Prostate gland (tissue), 2 donors: ENCODE measurements at regions not wholly inside any gene's neighbourhood (a gene's known extent, or its start where the extent isn't known, plus 50 kb on each side); places are given as distances from the start of the nearest gene placed in this dataset.
"Not testable (repeated sequence)": the region's sequence is repeated elsewhere in the genome, so short reads cannot be mapped to it uniquely, and the experiment has no call there.

Experiments used
- POLR2A ChIP-seq: fragments of 450-650 bp; IDR thresholded peaks from one replicate; pipeline ENCODE4 v1.6.1; 2016; ENCODE audit warnings: antibody characterized with exemption, mild to moderate bottlenecking
- POLR2AphosphoS5 ChIP-seq: sonication (generic); formaldehyde crosslinking; IDR thresholded peaks from one replicate; pipeline ENCODE4 v1.6.1; 2017; ENCODE audit warnings: antibody characterized with exemption
- TF ChIP-seq, protein P1 (sequence below), 4 experiments: fragments of 200-600 bp in 2 of 4; fragments of 450-650 bp in 2 of 4; sonication (generic) in 2 of 4; IDR thresholded peaks; 1 replicate in 3 of 4; 2 replicates in 1 of 4; pipeline ENCODE4 v1.5.1; 2016 to 2019; ENCODE audit warnings: antibody characterized with exemption in 4 of 4, mild to moderate bottlenecking in 2 of 4, moderate library complexity in 2 of 4

DNA sequence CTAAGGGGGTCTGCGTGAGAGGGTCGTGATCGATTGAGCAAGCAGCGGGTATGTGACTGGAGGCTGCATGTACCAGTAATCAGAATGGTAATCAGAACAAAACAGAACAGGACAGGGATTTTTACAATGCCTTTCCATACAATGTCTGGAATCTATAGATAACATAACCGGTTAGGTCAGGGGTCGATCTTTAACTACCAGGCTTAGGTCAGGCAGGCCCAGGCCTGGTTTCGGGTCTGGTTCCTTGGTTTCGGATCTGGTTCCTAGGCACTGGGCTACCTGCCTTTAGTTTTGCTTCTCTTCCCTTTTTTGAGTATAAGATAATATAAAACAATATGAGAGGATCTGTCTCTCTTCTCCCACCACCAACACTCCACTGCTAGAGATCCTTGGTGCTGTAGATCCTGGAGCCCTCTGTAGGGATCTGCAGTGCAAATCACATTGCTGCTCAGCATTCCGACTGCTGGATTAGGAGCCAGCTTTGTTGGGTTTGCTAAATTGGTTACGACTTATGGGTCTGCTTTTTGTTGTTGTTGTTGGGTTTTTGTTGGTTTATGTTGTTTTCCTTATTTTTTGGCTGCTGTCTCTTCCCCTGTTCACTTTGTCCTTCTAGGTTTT, 88.0 kb downstream of the SPRY4 start:
- TF ChIP-seq, protein P1, sequence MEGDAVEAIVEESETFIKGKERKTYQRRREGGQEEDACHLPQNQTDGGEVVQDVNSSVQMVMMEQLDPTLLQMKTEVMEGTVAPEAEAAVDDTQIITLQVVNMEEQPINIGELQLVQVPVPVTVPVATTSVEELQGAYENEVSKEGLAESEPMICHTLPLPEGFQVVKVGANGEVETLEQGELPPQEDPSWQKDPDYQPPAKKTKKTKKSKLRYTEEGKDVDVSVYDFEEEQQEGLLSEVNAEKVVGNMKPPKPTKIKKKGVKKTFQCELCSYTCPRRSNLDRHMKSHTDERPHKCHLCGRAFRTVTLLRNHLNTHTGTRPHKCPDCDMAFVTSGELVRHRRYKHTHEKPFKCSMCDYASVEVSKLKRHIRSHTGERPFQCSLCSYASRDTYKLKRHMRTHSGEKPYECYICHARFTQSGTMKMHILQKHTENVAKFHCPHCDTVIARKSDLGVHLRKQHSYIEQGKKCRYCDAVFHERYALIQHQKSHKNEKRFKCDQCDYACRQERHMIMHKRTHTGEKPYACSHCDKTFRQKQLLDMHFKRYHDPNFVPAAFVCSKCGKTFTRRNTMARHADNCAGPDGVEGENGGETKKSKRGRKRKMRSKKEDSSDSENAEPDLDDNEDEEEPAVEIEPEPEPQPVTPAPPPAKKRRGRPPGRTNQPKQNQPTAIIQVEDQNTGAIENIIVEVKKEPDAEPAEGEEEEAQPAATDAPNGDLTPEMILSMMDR (IDR thresholded peaks at IDR 0.05) = not testable (repeated sequence)
- TF ChIP-seq POLR2AphosphoS5, POLR2A: not testable (repeated sequence)
